HK-2 (cell line): ENCODE measurements at regions not wholly inside any gene's neighbourhood (a gene's known extent, or its start where the extent isn't known, plus 50 kb on each side); places are given as distances from the start of the nearest gene placed in this dataset.
"Not testable (repeated sequence)": the region's sequence is repeated elsewhere in the genome, so short reads cannot be mapped to it uniquely, and the experiment has no call there.

Source experiments
- DNase-seq: peaks from one replicate; pipeline ENCODE4 v3.0.0-alpha.2; 2018; ENCODE audit not compliant: unreplicated experiment

GRCh38 chr5:157990583-157991181 lies 131.7 kb upstream of the CLINT1 start:
- DNase-seq = no peak

DNA sequence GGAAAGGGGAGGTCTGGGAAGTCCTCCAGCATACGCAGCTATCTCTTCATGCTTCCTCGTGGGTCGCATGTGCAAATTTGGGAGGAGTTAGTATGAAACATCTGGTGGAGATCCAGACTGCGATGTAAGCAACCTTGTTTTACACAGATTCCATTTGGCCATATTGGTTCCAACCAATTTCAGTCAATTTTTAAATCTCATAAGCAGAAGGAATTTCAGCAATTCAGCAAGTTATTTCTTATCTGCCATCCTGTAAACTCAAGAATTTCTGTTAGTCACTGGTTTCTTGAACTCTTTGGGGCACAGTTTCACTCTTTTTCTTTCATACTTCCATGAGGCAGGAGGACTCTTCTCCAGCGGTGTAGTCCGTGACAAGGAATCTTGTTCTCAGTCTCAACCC lies 130.4 kb upstream of the CLINT1 start:
- DNase-seq = no peak

GRCh38 chr5:157987259-157987658 lies 128.3 kb upstream of the CLINT1 start:
- DNase-seq = no peak

GRCh38 chr5:157986431-157986990 lies 127.6 kb upstream of the CLINT1 start:
- no peak for DNase-seq

DNA sequence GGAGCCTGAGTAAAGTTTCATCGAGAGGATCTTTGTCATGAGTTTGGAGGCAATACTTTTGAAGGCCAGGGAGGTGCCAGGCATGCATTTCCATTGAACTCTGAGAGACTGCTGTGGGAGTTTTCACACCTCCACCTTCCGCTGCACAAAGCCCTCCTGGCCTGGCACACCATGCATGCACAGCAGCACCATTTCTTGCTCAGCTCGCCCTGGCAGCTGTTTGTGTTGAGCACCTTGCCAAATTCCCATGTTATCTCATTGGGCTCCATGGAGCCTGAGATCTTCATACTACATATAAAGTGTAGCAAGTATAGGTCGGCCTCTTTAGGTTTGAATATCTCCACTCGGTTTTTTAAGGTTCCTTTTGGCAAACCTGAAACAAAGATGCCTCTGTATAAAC lies 125.7 kb upstream of the CLINT1 start:
- no peak for DNase-seq

- DNase-seq = no peak
These were observed 125.1 kb upstream of the CLINT1 start for GRCh38 chr5:157983906-157984551.

DNA sequence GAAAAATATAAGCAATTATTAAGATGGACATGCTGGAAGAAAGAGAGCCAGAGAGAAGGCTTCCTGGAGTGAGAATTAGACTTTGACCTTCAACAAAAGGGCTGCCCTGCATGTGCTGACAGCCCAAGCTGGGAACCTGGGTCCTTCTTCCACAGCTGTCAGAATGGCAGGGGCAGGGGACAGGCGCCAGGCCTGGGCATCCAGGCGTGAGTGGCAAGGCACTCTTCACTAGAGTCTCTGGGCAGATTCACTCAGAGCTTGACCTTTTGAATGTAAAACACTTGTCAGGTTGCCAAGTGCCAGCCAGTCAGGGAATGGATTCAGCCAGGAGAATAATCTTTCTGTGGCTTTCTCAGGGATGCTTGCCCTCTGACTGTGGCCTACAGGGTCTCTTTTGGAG lies 119.1 kb upstream of the CLINT1 start:
- DNase-seq = no peak

DNA sequence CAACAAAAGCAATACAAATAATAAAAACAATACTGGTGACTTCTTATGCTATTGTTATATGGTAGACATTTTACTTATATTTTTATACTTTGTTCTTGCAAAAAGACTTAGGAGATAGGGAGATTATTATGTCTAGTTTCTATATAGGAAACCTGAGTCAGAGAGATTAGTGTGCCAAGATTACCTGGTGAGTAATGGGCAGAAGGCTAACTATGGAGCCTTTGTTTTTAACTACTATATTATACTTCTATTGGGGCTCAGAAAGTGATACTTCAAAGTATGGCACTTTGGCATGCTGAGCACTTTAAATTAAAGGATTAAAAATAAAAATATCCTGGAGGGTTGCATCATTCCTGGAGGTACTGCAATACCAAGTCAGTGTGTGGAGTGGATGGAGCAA lies 117.5 kb upstream of the CLINT1 start:
- no peak for DNase-seq

- DNase-seq = no peak
These were observed 113.6 kb upstream of the CLINT1 start for GRCh38 chr5:157972579-157972978.

DNA sequence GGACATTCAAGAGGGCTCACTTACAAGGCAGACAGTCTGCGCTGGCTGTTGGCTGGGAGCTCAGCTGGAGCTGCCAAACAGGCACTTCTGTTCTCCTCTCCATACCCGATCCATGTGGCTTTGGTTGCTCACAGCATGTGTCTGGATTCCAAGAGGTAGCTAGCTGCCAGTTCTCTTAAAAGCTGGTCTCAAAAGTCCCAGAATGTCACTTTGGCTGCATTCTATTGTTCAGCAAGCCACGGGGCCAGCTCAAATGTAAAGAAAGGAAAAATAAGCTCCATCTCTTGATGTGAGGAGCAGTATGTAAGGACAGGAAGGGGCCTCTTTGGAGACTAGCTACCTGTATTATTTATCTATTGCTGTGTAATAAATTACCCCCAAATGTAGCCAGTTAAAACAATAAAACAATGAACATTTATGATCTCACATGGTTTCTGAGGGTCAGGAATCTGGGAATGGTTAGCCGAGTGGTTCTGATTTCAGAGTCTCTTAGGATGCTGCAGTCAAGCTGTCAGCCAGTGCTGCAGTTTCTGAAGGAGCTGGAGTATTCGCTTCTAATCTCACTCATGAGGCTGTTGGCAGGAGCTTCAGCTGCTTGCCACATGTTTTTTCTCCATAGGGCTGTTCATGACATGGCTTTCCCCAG lies 112.7 kb upstream of the CLINT1 start:
- no peak for DNase-seq

DNA sequence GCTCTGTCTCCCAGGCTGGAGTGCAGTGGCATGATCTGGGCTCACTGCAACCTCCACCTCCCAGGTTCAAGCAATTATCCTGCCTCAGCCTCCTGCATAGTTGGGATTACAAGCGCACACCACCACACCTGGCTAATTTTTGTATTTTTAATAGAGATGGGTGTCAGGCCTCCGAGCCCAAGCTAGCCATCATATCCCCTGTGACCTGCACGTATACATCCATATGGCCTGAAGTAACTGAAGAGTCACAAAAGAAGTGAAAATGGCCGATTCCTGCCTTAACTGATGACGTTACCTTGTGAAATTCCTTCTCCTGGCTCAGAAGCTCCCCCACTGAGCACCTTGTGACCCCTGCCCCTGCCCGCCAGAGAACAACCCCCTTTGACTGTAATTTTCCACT lies 109.6 kb upstream of the CLINT1 start:
- DNase-seq = not testable (repeated sequence)

- DNase-seq = no peak
These were observed 107.0 kb upstream of the CLINT1 start for GRCh38 chr5:157965989-157966388.

- no peak for DNase-seq
These were observed 106.2 kb upstream of the CLINT1 start for GRCh38 chr5:157965040-157965678.

DNA sequence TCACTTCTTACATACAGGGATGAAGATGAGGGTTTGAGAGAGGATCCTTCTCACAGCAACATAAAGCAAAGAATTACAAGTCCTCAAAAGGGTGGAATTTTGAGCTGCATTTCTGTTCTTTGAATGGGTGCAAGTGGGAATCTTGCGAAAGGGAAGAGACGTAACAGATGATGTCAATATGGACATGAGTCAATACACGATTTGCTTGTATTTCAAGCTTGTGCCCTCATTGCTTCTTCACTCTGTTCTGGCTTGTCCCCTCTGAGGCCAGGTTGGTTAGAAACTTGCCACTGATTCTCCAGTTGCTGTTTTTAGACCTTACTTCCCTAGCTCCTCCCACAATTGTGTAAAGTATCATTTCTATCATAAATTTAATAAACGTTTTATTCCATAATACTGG lies 104.8 kb upstream of the CLINT1 start:
- no peak for DNase-seq

DNA sequence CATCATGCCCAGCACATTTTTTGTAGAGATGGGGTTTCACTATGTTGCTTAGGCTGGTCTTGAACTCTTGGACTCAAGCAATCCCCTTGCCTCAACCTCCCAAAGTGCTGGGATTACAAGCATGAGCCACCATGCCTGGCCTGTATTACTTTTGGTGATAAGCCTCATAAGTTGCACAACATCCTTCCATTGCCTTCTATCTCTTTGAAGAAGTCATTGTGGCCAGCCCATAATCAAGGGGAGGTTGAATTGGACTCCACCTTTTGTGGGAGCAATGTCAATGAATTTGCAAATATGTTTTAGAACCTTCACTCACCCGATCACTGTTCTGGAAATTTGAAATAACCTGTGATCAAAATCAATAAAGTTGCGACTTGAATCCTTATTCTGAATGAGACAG lies 104.3 kb upstream of the CLINT1 start:
- no peak for DNase-seq

GRCh38 chr5:157962686-157963085 lies 103.7 kb upstream of the CLINT1 start:
- DNase-seq = not testable (repeated sequence)

GRCh38 chr5:157961896-157962590 lies 103.1 kb upstream of the CLINT1 start:
- DNase-seq = no peak

- DNase-seq = no peak
These were observed 102.2 kb upstream of the CLINT1 start for GRCh38 chr5:157961176-157961575.

DNA sequence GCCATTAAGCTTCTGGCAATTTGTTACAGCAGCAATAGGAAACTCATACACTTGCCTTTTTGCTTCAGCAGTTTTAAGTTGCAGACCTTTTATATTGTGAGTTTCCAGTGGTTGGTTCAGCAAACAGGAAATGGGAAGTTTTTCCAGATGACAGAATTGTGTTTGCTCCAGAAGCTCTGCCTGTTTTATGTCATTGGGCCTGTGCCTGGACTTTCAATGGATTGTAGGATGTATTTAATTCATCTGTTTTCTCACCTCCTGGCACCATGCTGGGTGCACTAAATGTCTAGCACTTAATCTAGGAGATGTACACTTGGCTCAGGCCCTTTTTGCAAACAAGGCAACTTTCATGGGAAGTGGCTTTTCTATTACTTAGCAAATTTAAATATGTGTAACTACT lies 100.4 kb upstream of the CLINT1 start:
- DNase-seq = no peak

DNA sequence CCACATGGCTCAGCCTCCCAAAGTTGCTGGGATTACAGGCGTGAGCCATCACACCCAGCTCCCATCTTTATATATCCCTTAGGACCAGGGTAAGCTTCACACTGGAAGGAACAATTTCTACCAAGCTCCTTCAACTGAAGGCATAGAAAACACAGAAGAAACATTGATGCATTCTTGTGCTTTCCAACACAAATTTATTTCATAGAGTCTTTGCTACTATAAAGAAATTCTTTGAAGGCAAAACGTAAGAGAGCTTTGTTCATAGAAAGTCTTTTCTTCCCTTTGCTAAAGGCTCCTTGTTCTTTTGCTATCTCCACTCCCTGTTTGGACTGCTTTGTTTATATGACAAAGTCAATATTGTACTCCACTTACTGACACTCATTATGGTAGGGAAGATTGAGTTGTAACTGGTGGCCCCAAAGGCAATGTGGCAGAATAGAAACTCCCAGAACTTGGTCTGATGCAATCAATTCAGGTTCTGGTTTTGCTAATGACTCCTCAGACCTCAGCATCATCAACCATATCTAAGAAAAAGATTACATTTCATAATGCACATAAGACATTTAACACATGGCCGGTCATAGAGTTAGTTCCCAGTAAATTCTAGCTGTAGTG lies 97.4 kb upstream of the CLINT1 start:
- DNase-seq = no peak

DNA sequence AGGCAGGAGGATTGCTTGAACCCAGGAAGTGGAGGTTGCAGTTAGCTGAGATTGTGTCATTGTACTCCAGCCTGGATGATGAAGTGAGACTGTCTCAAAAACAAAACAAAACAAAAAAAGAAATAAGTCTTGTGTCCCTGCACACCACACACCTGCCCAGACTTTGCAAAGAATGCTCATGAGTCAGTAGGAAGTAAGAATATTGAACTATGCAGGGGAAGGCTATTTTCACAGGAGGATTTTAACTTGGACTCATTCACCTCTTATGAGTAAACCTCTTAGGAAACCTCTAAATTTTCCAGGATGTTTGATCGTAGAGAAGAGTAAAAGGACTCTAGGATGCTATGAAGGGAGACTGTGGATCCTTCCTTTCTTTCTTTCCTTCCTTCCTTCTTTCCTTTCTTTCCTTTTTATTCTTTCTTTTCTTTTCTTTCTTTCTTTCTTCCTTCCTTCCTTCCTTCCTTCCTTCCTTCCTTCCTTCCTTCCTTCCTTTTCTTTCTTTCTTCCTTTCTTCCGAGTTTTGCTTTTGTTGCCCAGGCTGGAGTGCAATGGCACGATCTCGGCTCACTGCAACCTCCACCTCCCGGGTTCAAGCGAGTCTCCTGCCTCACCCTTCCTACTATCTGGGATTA lies 96.7 kb upstream of the CLINT1 start:
- DNase-seq = no peak
